GM23248 (cell line): ENCODE measurements at regions not wholly inside any gene's neighbourhood (a gene's known extent, or its start where the extent isn't known, plus 50 kb on each side); places are given as distances from the start of the nearest gene placed in this dataset.

Experiments used
- EZH2 ChIP-seq: fragments of 200-600 bp; sonication (generic); IDR thresholded peaks from 2 replicates; pipeline ENCODE4 v1.6.1; 2018; ENCODE audit warnings: antibody characterized with exemption, mild to moderate bottlenecking; ENCODE audit not compliant: insufficient read depth, poor library complexity, severe bottlenecking
- EZH2phosphoT487 ChIP-seq: fragments of 200-600 bp; sonication (generic); IDR thresholded peaks from 2 replicates; pipeline ENCODE4 v1.6.1; 2018; ENCODE audit warnings: antibody characterized with exemption, moderate library complexity, mild to moderate bottlenecking, low read depth; ENCODE audit not compliant: insufficient read depth

DNA sequence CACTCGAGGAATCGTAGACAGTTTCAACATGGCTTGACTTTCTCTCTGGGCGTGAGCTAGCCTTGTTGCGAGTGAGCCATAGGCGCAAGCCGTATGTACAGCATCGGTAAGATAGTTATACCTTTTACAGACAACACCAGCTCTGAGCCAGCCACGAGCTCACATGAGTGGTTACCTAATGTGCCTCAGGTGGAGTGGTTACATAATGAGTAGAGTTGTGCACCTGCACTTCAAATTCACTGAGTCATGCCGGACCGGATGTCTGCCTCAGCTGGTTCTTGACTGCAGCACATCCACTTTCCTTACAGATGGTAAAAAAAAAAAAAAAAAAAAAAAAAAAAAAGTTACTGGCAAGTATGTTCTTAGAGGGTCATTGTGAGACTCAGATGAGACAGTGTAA, 360.4 kb upstream of the NR5A2 start:
- TF ChIP-seq EZH2 (no peak), EZH2phosphoT487 (no peak)
